Stimulated activated CD8-positive, alpha-beta memory T cell treated with anti-CD3 and anti-CD28 coated beads, Interleukin-4, amount 100 ng/mL, for 24 hours (primary cell): ENCODE measurements at regions not wholly inside any gene's neighbourhood (a gene's known extent, or its start where the extent isn't known, plus 50 kb on each side); places are given as distances from the start of the nearest gene placed in this dataset.
"Not testable (repeated sequence)": the region's sequence is repeated elsewhere in the genome, so short reads cannot be mapped to it uniquely, and the experiment has no call there.

Experiments
- DNase-seq: peaks from one replicate; pipeline ENCODE4 v3.0.0-alpha.2; 2020; ENCODE audit warnings: low read depth

DNA sequence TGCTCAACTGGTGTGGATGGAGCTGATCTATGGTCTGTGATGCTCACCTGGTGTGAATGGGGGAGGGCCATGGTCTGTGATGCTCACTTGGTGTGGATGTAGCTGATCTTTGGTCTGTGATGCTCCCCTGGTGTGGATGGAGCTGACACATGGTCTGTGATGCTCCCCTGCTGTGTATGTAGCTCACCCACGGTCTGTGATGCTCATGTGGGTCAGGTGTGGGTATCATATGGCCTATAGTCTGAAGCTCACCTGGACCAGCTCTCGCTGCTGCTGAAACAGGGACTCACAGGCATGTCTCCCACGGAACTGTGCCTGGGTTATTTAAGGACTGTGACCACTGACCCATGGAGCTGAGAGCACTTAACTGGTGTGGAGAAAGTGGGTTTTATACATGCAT is 109.7 kb downstream of the CRLF2 start:
- no peak for DNase-seq

DNA sequence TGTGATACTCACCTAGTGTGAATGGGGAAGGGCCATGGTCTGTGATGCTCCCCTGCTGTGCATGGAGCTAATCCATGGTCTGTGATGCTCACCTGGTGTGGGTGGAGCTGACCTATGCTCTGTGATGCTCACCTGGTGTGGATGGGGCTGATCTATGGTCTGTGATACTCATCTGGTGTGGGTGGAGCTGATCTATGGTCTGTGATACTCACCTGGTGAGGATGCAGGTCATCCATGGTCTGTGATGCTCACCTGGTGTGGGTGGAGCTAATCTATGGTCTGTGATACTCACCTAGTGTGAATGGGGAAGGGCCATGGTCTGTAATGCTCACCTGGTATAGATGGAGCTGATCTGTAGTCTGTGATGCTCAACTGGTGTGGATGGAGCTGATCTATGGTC is 110.2 kb downstream of the CRLF2 start:
- not testable (repeated sequence) for DNase-seq

DNA sequence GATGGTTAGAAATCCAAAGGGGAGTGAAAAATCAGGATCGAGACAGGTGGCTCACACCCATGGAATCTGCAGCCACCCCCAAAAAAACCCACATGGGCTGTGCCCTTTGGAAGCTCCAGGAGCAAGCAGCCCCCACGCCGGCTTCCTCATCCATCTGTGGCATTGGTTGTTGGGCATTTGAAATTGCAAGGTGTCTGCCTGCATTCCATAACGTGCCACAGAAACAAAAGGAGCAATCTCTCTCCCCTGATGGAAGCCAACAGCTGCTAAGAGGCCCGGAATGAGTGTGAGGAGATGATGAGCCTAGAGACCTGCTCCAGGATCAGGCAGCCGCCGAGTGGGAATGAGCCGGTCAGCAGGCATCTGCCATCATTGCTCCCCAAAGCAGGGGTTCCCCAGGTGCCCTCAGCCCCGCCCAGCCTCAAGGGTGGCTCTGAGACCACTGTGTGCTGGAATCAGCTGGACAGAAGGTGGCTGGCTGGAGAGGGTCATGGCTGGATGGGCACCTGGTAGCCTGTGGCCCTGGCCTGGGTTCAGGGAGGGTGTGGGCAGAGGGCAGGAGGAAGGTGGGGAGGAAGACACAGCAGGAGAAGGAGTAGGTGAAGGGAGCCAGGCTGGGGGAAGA is 113.2 kb downstream of the CRLF2 start:
- no peak for DNase-seq

DNA sequence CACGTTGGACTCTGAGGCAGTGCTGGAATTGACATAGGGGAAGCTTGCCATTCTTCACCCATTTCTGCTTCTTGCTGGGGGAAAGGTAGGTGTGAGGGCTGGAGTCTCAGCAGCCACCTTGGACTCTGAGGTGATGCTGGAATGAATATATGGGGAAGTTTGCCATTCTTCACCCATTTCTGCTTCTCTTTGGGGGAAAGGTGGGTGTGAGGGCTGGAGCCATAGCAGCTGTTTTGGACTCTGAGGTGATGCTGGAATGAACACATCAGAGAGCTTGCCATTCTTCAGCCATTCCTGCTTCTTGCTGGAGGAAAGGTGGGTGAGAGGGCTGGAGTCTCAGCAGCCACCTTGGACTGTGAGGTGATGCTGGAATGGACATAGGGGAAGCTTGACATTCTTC is 115.1 kb downstream of the CRLF2 start:
- DNase-seq: no peak

DNA sequence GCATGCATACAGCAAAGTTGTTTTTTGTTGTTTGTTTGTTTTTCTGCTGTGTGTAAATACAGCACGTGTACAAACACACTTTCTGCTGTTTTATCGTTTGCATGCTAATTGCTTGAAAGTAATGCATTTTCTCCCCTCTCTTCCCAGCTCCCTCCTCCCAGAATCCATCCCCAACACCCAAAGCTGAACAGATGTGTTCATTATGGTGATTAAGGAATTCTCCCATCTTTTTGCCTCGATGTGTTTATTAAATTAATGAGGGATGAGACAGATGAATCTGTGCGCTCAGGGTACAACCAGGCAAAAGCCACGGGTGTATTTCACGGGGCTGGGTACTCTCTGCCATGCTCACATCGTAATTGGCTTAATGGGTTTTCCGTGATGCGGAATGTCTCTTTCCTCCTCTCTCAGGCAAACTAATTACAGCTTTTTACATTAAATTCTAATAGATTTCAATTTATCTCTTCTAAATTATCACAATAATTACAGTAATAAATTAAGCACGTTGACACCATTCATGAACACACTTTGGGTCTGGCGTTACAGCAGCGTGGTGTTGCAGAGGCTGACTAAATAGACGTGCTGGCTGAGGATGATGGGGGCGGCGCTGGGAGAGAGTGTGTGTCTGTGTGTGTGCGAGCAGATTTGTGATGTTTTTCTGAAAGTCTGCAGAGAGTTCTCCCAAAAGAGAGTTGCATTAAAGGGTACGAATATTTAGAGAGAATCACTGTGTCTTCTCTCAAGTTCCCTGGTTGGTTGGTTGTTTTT is 117.7 kb downstream of the CRLF2 start:
- DNase-seq: no peak

DNA sequence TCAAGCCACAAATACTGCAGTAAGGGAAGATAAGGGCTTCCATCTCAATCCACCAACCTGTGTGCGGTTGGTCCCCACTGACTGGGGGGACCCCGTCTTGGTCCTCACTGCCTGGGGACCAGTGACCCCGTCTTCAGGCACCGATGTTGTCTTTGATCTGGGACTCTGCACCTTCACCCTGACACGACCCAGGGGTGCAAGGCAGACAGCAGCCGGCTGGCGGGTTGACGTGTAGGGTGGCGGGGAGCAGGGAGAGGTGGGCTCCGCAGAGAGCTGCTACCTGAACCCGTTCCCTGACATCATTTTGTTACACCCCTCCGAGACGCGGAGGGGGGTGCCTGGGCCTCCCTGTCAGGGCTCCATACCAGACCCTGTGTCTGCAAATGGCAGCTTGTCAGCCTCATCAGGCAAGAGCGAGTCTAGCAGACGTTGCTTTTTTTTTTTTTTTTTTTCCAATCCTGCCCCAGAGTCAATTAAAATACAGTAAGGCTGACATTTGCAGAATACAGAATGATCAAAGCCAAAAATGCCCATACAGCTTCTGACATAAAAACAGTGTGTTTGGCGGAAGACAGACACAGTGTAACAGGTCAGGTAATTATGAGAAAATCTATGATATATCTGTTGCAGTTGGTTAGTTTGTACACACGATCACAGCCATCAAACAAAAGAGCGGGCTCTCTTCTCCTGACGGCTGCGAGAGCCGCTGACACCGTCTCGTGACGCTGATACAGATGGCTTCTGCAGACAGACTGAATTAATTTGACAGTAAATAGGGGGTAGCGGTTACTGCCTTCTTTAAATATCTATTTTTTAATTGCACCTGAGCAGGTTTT is 118.6 kb downstream of the CRLF2 start:
- DNase-seq: no peak

DNA sequence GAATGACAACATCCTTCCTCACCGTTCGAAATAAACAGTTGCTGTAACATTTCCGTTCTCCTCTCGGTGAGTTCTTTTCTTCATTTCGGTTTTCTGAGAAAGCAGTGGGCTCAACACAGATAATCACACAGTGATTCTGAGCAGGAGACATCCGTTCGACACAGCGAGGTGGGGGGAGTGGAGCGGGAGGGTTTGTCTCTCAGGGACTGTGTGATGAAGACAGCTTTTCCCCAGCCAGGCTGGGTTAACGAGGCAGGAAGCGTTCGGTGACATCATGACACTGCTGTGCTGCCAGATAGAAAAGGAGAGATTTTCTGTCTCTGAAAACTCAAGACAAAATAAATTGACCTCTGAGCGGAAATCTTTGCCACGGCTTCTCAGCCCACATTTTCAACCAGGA is 119.3 kb downstream of the CRLF2 start:
- DNase-seq: no peak

DNA sequence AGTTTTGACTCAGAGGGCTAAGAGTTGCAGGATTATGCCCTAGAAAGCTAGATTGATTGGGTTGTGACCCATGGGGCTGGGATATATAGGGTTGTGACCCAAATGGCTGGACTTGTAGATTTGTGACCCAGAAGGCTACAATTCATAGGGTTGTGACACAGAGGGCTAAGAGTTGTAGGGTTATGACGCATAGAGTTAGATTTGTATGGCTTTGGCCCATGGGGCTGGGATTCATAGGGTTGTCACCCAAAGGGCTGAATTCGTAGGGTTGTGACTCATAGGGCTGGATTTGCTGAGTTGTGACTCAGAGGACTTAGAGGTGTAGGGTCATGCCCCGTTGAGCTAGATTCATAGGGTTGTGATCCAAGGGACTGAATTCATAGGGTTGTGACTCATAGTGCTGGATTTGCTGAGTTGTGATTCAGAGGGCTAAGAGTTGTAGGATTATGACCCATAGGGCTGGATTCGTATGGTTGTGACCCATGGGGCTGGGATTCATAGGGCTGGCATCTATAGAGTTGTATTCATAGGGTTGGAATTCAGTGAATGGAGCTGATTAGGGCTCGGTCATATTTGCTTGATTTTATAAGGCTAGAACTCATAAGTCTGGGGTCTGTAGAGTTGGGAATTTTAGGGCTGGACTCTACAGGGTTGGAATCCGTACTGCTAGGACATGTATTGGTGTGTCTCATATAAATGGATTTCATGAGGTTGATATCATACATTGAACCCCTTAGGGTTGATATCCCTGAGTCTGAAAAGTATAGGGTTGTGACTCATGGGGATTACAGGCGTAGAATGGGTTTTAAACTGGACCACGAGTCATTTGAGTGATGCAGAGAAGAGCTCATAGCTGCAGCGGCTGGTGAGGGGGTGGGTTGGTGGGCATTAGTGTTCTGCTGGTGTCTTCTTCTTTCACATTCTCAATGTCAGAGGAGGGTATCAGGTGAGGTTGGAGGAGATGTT is 125.7 kb downstream of the CRLF2 start:
- DNase-seq: no peak

DNA sequence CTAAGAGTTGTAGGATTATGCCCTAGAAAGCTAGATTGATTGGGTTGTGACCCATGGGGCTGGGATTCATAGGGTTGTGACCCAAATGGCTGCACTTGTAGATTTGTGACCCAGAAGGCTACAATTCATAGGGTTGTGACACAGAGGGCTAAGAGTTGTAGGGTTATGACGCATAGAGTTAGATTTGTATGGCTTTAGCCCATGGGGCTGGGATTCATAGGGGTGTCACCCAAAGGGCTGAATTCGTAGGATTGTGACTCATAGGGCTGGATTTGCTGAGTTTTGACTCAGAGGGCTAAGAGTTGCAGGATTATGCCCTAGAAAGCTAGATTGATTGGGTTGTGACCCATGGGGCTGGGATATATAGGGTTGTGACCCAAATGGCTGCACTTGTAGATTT is 126.6 kb downstream of the CRLF2 start:
- not testable (repeated sequence) for DNase-seq

DNA sequence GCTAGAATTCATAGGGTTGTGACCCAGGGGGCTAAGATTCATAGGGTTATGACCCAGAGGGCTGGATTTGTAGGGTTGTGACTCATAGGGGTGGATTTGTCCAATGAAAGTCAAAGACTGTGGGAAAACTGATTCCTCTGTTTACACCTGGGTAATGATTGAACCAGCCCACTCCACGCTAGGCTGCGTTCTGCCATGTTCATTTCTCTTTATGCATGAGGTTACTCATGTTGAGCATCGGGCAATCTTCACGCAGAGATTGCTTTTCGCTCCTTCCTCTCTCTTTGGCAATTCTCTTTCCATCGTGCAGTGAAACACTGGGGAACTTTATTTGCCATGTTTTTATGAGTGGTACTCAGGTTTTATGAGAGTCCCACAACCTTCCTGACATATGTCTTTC is 127.8 kb downstream of the CRLF2 start:
- no peak for DNase-seq

DNA sequence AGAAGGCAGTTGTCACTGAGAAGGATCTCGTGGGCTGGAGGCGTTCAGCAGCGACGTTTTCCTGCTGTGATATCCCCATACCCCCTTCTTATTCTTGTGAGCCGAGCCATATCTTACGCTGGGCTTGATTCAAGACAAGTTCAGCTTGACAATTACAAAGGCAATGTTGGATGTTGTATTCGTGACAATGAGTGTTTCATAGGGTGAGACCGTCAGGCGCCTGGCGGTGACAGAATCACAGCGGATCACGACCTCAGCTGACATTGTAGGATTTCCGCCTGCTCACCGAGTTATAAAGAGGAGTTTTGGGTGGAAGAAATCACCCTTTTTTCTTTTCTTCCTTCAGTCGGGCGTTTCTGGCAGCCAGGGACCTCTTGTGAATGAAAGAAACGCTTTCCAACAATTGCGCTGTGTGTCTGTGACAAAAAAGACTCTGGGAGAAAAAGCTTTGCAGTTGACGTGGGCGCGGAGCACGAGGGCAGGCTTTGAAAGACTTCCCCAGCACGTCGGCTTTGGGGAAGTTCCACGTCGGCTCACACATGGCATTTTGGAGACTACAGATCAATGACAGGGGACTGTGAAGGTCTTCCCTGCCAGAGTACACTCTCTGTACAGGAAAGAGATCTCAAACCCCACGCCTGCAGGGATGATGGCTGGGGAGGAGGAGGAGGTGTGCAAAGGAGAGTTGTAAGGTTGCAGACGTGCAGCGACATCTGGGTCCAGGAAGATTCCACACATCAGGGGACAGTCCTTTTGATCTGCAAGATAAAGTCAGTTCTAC is 135.4 kb downstream of the CRLF2 start:
- DNase-seq: no peak

DNA sequence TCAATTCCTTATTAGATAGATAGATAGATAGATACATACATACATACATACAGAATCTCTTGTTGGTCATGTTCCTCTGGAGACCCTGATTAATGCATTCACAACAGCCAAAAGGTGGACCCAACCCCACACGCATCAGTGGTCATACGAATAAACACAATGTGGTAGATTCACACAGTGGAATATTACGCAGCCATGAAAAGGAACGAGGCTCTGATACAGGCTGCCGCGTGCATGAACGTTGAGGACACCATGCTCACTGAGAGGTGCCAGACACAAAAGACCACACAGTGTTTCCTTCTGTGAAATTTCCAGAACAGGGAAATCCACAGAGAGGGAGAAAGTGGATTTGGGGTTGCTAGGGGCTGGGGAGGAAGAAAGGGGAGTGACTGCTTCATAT is 136.7 kb downstream of the CRLF2 start:
- DNase-seq: no peak

DNA sequence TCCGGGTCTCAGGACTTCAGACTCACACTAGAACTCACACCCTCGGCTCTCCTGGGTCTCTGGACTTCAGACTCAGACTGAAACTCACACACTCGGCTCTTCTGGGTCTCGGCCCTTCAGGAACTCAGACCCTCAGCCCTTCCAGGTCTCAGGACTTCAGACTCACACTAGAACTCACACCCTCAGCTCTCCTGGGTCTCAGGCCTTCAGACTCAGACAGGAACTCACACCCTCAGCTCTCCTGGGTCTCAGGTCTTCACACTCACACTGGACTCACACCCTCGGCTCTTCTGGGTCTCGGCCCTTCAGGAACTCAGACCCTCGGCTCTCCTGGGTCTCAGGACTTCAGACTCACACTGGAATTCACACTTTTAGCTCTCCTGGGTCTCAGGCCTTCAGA is 137.3 kb downstream of the CRLF2 start:
- no peak for DNase-seq

DNA sequence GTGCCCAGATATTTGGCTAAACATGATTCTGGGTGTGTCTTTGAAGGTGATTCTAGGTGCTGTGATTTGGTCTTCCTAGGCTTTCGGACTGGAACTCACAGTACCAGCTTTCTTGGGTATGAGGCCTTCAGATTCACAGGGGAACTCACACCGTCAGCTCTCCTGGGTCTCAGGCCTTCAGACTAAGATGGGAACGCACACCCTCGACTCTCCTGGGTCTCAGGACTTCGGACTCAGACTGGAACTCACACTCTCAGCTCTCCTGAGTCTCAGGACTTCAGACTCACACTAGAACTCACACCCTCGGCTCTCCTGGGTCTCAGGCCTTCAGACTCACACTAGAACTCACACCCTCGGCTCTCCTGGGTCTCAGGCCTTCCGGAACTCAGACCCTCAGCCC is 137.7 kb downstream of the CRLF2 start:
- no peak for DNase-seq

DNA sequence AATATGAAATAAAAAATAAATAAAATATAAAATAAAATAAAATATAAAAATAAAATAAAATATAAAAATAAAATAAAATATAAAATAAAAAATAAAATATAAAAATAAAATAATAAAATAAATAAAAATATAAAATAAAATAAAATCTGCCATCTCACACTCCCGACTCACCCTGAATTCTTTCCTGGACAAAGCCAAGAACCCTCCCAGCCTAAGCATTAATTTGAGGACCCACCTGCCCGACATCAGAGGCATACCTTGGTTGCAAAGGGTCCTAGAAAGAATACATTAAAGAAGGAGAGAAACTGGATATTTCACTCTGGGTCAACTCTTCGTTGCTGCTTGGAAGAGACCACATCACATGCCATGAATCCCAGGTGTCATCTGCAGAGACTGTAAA is 138.3 kb downstream of the CRLF2 start:
- no peak for DNase-seq

DNA sequence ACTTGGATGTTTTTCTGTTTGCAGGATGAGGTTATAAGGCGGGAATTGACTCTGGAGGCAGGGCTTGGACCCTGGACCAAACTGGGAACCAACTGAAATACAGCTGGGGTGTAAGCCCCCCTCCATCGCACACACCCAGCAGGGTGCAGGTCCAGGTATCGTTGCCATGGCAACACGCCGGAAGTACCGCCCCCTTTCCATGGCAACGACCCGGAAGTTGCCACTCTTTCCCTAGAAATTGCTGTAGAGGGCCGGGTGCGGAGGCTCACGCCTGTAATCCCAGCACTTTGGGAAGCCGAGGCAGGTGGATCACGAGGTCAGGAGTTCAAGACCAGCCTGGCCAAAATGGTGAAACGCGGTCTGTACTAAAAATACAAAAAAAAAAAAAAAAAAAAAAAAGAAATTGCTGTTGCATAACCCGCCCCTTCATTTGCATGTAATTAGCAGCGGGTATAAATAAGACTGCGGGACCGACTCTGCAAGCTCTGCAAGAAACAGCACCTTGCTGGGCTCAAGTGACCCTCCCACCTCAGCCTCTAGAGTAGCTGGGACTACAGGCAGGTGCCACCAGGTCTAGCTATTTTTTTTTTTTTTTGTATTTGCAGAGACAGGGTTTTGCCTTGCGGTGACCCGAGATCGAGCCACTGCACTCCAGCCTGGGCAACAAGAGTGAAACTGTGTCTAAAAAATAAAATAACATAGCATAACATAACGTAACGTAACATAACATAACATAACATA is 139.6 kb downstream of the CRLF2 start:
- DNase-seq: no peak

DNA sequence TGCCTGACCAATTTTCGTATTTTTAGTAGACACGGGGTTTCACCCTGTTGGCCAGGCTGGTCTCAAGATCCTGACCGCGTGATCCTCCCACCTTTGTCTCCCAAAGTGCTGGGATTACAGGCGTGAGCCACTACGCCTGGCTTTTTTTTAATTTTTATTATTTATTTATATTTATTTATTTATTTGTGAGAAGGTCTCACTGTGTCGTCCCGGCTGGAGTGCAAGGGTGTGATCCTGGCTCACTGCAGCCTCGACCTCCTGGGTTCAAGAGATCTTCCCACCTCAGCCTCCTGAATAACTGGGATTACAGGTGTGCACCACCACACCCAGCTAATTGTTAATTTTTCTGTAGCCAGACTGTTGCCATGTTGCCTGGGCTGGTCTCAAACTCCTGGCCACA is 141.1 kb downstream of the CRLF2 start:
- DNase-seq: no peak

DNA sequence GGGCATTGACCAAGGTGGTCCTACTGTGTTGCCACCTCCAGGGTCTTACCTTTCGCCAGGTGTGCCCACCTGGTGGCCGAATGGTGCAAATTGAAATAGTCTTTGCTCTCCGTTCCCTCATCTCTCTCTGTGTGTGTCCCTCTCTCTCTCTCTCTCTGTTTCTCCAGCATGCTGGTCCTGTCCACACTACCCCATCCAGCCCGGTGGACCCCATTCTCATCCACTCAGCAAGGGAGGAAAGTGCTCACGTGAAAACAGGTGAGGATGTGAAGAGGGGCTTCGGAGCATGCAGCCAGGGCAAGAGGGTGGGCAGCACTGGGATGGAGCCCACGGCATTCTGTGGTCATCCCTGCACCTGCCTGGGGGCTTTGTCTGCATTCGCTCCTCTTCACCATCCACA is 150.1 kb downstream of the CRLF2 start:
- DNase-seq: no peak

DNA sequence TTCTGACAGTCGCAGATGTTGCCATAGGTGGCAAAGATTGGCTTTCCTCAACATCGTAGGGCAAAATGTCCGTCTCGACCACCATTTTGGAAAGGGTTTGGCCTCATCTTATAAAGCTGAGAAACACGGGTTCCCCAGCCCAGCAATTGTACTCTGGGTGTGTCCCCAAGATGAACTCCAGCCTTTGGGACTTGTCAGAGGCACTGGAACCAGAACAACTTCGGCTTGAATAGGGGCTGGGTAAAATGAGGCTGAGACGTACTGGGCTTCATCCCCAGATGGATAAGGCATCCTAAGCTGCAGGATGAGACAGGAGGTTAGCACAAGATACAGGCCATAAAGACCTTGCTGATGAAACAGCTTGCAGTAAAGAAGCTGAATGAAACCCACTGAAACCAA is 151.9 kb downstream of the CRLF2 start:
- DNase-seq: no peak
